IPS DF 6.9 (cell line): ENCODE measurements at regions not wholly inside any gene's neighbourhood (a gene's known extent, or its start where the extent isn't known, plus 50 kb on each side); places are given as distances from the start of the nearest gene placed in this dataset.
"Not testable (repeated sequence)": the region's sequence is repeated elsewhere in the genome, so short reads cannot be mapped to it uniquely, and the experiment has no call there.

Source experiments
- DNase-seq: peaks from one replicate; pipeline ENCODE4 v3.0.0-alpha.2; 2013; ENCODE audit warnings: low read depth, low spot score
- H3K27ac ChIP-seq: one replicate; pipeline ENCODE4 v1.5.1; 2013; ENCODE audit warnings: low read length, control low read depth
- H3K27me3 ChIP-seq: 2 replicates; pipeline ENCODE4 v1.6.1; 2013; ENCODE audit warnings: mild to moderate bottlenecking, low read length; ENCODE audit not compliant: control insufficient read depth, insufficient read depth
- H3K36me3 ChIP-seq: 2 replicates; pipeline ENCODE4 v1.6.1; 2013; ENCODE audit warnings: low read length; ENCODE audit not compliant: control insufficient read depth, insufficient read depth
- H3K4me1 ChIP-seq: 2 replicates; pipeline ENCODE4 v1.6.1; 2013; ENCODE audit warnings: low read length; ENCODE audit not compliant: control insufficient read depth, insufficient read depth
- H3K4me3 ChIP-seq: 2 replicates; pipeline ENCODE4 v1.5.1; 2013; ENCODE audit warnings: mild to moderate bottlenecking, low read length
- H3K9me3 ChIP-seq: 2 replicates; pipeline ENCODE4 v1.6.1; 2013; ENCODE audit warnings: low read length, inconsistent platforms; ENCODE audit not compliant: control insufficient read depth, insufficient read depth
- WGBS: extraction: QIAGEN DNeasy Blood & Tissue Kit; methylation state at CpG from one replicate; pipeline ENCODE4 v1.1.7; 2013; ENCODE audit warnings: mixed read lengths, missing lambda C conversion rate; ENCODE audit not compliant: insufficient read length, insufficient coverage; 5-methylcytosine and 5-hydroxymethylcytosine counted together

GRCh38 chr10:70990156-70990555 is 101.8 kb upstream of the PCBD1 start:
- H3K36me3 ChIP-seq, H3K27me3 ChIP-seq, DNase-seq, H3K4me3 ChIP-seq, H3K9me3 ChIP-seq, H3K27ac ChIP-seq, H3K4me1 ChIP-seq: not testable (repeated sequence)
- WGBS = no CpG with 5 or more reads among the region's 8 CpGs

- no peak for DNase-seq
- Histone ChIP-seq H3K36me3 (no peaks in the 10 kb centered on the region), H3K4me3 (no peak overlapping the region), H3K9me3 (no peaks in the 10 kb centered on the region), H3K4me1 (0 out of 2 replicates have a peak, but pooled peaks cover 1% of the 10 kb centered on the region), H3K27me3 (no peaks in the 10 kb centered on the region), H3K27ac (no peak overlapping the region)
- WGBS = no CpG with 5 or more reads among the region's 6 CpGs
Observed at GRCh38 chr10:70990681-70991080, 102.3 kb upstream of the PCBD1 start.

- no CpG with 5 or more reads among the region's 14 CpGs for WGBS
- no peak overlapping the region for H3K27ac ChIP-seq
Observed at GRCh38 chr10:70991140-70992124, 103.1 kb upstream of the PCBD1 start.

GRCh38 chr10:70992436-70992835 is 104.1 kb upstream of the PCBD1 start:
- H3K4me1 ChIP-seq = no peaks in the 10 kb centered on the region
- DNase-seq = no peak
- H3K9me3 ChIP-seq = no peaks in the 10 kb centered on the region
- H3K27ac ChIP-seq = no peak overlapping the region
- no peak overlapping the region for H3K4me3 ChIP-seq
- no peaks in the 10 kb centered on the region for H3K27me3 ChIP-seq
- no CpG with 5 or more reads among the region's 8 CpGs for WGBS
- no peaks in the 10 kb centered on the region for H3K36me3 ChIP-seq

More at GRCh38 chr10:70991140-70992124, 103.1 kb upstream of the PCBD1 start:
- H3K9me3 ChIP-seq = no peaks in the 10 kb centered on the region
- DNase-seq = no peak
- no peaks in the 10 kb centered on the region for H3K36me3 ChIP-seq
- no peak overlapping the region for H3K4me3 ChIP-seq
- H3K27me3 ChIP-seq = no peaks in the 10 kb centered on the region
- no peaks in the 10 kb centered on the region for H3K4me1 ChIP-seq

- Histone ChIP-seq H3K4me3 (no peak overlapping the region), H3K27ac (no peak overlapping the region), H3K4me1 (no peaks in the 10 kb centered on the region), H3K27me3 (no peaks in the 10 kb centered on the region), H3K36me3 (no peaks in the 10 kb centered on the region), H3K9me3 (no peaks in the 10 kb centered on the region)
- WGBS = no CpG with 5 or more reads among the region's 4 CpGs
- no peak for DNase-seq
Observed at GRCh38 chr10:70993051-70993450, 104.7 kb upstream of the PCBD1 start.

GRCh38 chr10:70996549-70996948 is 108.2 kb upstream of the PCBD1 start:
- Histone ChIP-seq H3K9me3 (no peaks in the 10 kb centered on the region), H3K27me3 (no peaks in the 10 kb centered on the region)

GRCh38 chr10:70997236-70997635 is 108.9 kb upstream of the PCBD1 start:
- DNase-seq = no peak
- Histone ChIP-seq H3K9me3 (no peaks in the 10 kb centered on the region), H3K27ac (no peak overlapping the region), H3K4me1 (no peaks in the 10 kb centered on the region), H3K36me3 (no peaks in the 10 kb centered on the region), H3K4me3 (no peak overlapping the region), H3K27me3 (no peaks in the 10 kb centered on the region)
- WGBS = no CpG with 5 or more reads among the region's 3 CpGs

More at GRCh38 chr10:70996549-70996948, 108.2 kb upstream of the PCBD1 start:
- Histone ChIP-seq H3K27ac (no peak overlapping the region), H3K36me3 (no peaks in the 10 kb centered on the region), H3K4me1 (no peaks in the 10 kb centered on the region), H3K4me3 (no peak overlapping the region)
- DNase-seq = no peak

GRCh38 chr10:70998086-70998485 is 109.7 kb upstream of the PCBD1 start:
- H3K4me1 ChIP-seq = no peaks in the 10 kb centered on the region
- H3K9me3 ChIP-seq = no peaks in the 10 kb centered on the region
- DNase-seq = no peak
- WGBS = no CpG with 5 or more reads among the region's 9 CpGs
- no peak overlapping the region for H3K4me3 ChIP-seq
- no peaks in the 10 kb centered on the region for H3K36me3 ChIP-seq
- H3K27me3 ChIP-seq = no peaks in the 10 kb centered on the region
- H3K27ac ChIP-seq = no peak overlapping the region

GRCh38 chr10:71001470-71001869 is 113.1 kb upstream of the PCBD1 start:
- Histone ChIP-seq H3K4me3 (no peak overlapping the region), H3K27ac (no peak overlapping the region), H3K36me3 (no peaks in the 10 kb centered on the region), H3K27me3 (no peaks in the 10 kb centered on the region), H3K4me1 (peaks cover 3% of the 10 kb centered on the region; the same call in 1 of the 2 replicates), H3K9me3 (no peaks in the 10 kb centered on the region)
- no CpG with 5 or more reads among the region's 2 CpGs for WGBS
- DNase-seq = no peak

GRCh38 chr10:71004176-71005075 is 116.1 kb upstream of the PCBD1 start:
- Histone ChIP-seq H3K9me3 (no peaks in the 10 kb centered on the region), H3K4me1 (peaks cover 3% of the 10 kb centered on the region; the same call in 1 of the 2 replicates), H3K36me3 (no peaks in the 10 kb centered on the region), H3K4me3 (no peak overlapping the region), H3K27ac (no peak overlapping the region), H3K27me3 (no peaks in the 10 kb centered on the region)
- no peak for DNase-seq
- no CpG with 5 or more reads among the region's 9 CpGs for WGBS
